Aorta (tissue), 5 donors: ENCODE measurements at regions not wholly inside any gene's neighbourhood (a gene's known extent, or its start where the extent isn't known, plus 50 kb on each side); places are given as distances from the start of the nearest gene placed in this dataset.
A peak's percentile ranks its signal among the peaks of the same experiment; 100 is the strongest.

Experiments used
- ATAC-seq: fragments of 200-7000 bp; cut with Tn5 transposase; one replicate; pipeline ENCODE4 v1.9.1; 2022; ENCODE audit warnings: moderate library complexity; ENCODE audit not compliant: low FRiP score
- DNase-seq, 2 donors: peaks; one replicate each; pipeline ENCODE4 v3.0.0-alpha.2; 2020
- H3K27ac ChIP-seq, 2 donors: one replicate each; pipeline ENCODE4 v1.5.1; 2013; ENCODE audit warnings: low read length in 2 of 2, mild to moderate bottlenecking in 2 of 2, moderate library complexity in 2 of 2, control low read depth in 1 of 2, inconsistent platforms in 1 of 2, low read depth in 1 of 2
- H3K27me3 ChIP-seq, 2 donors: one replicate each; pipeline ENCODE4 v1.6.1; 2013; ENCODE audit warnings: control low read depth in 1 of 2, low read length in 1 of 2, mild to moderate bottlenecking in 1 of 2, moderate library complexity in 1 of 2; ENCODE audit not compliant: insufficient read depth in 2 of 2, control insufficient read depth in 1 of 2
- H3K36me3 ChIP-seq, 2 donors: one replicate each; pipeline ENCODE4 v1.6.1; 2013; ENCODE audit warnings: control low read depth in 1 of 2, low read length in 1 of 2, mild to moderate bottlenecking in 1 of 2; ENCODE audit not compliant: insufficient read depth in 2 of 2, control insufficient read depth in 1 of 2
- H3K4me1 ChIP-seq, 2 donors: one replicate each; pipeline ENCODE4 v1.6.1; 2013; ENCODE audit warnings: low read length in 2 of 2, control low read depth in 1 of 2, mild to moderate bottlenecking in 1 of 2, moderate library complexity in 1 of 2; ENCODE audit not compliant: insufficient read depth in 2 of 2, control insufficient read depth in 1 of 2
- H3K4me3 ChIP-seq, 2 donors: one replicate each; pipeline ENCODE4 v1.5.1; 2013; ENCODE audit warnings: low read length in 2 of 2, control low read depth in 1 of 2, mild to moderate bottlenecking in 1 of 2
- H3K9me3 ChIP-seq: one replicate; pipeline ENCODE4 v1.6.1; 2013; ENCODE audit warnings: mild to moderate bottlenecking, low read length; ENCODE audit not compliant: control insufficient read depth
- WGBS, 2 donors: extraction: QIAGEN DNeasy Blood & Tissue Kit; methylation state at CpG; one replicate each; pipeline ENCODE4 v1.1.7; 2013; 5-methylcytosine and 5-hydroxymethylcytosine counted together
- intact Hi-C, 2 donors: fragments of 100-400 bp; cut with DNase I; formaldehyde crosslinking; loops; one replicate each; pipeline versions ENCODE4 v1.14.2 to v1.15.0; 2022
- donor health status: healthy with polysubstance abuse.
- donor health status: Bipolar disorder and iron deficiency.
- donor health status: DM: no; HTN: no; CAD: no.
- donor health status: DM: no; HTN: no; CAD: no.
- donor health status: DM: yes; HTN: yes; CAD: no.

- Histone ChIP-seq H3K4me3 (no peak overlapping the region), H3K27me3 (no peaks in the 10 kb centered on the region), H3K4me1 (peaks cover 0 to 6% of the 10 kb centered on the region in 2 donors), H3K36me3 (no peaks in the 10 kb centered on the region), H3K9me3 (no peaks in the 10 kb centered on the region), H3K27ac (peak overlapping the region in 1 of 2 donors; percentile 37)
- no peak for DNase-seq
- intact Hi-C loops: no loop called here
- ATAC-seq: no peak
- WGBS, 2 donors: 6 to 25% methylated on average over 24 of the region's 24 CpGs
Measured at GRCh38 chr21:39082656-39083376, 100.4 kb downstream of the PSMG1 start.

DNA sequence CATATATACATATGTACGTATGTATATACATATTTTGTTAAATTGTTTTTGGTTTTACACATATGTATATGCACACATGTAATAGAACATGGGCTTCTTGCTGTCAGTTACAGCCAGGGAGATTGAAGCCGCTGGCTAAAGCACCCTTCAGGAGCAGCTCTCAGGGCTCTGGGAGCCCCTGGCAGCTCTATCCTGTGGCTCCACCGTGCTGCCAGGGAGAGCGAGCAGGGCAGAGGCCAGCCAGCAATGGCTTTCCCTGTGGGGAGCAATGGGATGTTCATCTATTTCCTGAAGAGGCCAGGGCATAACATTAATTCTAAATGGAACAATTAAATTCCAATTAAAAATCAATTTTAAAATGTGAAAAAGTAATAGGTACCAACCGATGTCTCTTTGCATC is 102.9 kb downstream of the PSMG1 start:
- WGBS, 2 donors: 59 to 62% methylated on average over 5 of the region's 5 CpGs
- Histone ChIP-seq H3K4me1 (peaks cover 0 to 3% of the 10 kb centered on the region in 2 donors), H3K36me3 (no peaks in the 10 kb centered on the region), H3K27ac (no peak overlapping the region), H3K9me3 (no peaks in the 10 kb centered on the region), H3K4me3 (no peak overlapping the region), H3K27me3 (no peaks in the 10 kb centered on the region)
- no peak for DNase-seq
- intact Hi-C loops: no loop called here
- ATAC-seq: no peak

DNA sequence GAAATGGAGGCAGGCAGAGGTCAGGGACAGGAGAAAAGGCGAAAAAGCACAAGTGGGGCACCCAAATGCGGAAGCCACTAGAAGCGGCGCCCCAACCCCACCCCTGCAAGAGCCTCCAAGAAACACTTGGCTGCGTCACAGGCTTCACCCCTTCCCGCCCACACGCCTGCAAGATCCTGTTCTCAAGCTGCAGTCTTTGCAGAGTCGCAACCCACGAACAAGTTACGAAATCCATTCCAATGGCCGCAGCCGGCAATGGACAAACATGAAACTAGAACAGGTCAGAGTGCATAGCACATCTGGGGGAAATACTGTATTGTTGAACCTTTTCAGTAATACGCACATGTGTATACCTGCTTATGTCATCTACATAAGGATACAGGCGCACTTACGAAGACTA is 103.6 kb downstream of the PSMG1 start:
- Histone ChIP-seq H3K27ac (no peak overlapping the region), H3K9me3 (no peaks in the 10 kb centered on the region), H3K27me3 (no peaks in the 10 kb centered on the region), H3K36me3 (no peaks in the 10 kb centered on the region), H3K4me1 (peaks cover 0 to 3% of the 10 kb centered on the region in 2 donors), H3K4me3 (no peak overlapping the region)
- ATAC-seq (peak; percentile 53), DNase-seq (peak; percentile 85 to 93)
- intact Hi-C loops: no loop called here
- 86 to 89% methylated on average over 15 of the region's 15 CpGs for WGBS, 2 donors

DNA sequence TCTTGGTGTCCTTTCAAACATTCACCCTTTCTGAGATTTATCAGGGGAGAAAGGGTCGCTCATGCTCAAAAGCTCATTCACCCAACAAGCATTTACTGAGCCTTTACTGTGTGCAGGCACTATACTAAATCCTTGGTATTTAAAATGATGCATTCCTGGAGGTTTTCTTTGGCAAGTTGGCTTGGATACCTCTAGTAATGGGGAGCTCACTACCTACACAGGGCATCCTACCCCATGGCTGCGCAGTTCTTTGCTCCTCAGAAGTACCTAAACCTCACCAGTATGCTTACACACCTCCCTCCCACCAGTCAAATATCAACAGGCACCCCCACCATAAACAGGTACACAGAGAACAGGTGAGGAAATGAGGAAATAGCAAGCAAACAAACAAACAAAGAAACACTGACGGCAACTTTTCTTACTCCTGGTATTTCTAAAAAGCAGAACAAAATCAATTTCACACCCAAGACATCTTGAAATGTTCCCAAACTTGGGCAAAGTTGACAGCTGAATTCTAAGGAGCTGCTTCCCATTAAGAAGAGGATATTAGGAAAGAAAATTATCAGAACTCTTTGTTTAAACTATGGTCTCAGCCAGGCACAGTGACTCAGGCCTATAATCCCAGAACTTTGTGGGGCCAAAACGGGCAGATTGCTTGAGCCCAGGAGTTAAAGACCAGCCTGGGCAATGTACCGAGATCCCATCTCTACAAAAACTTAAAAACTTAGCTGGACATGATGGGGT is 104.8 kb downstream of the PSMG1 start:
- H3K4me3 ChIP-seq: no peak overlapping the region
- DNase-seq (no peak), ATAC-seq (no peak)
- intact Hi-C loops: no loop called here
- no peaks in the 10 kb centered on the region for H3K27me3 ChIP-seq
- no peaks in the 10 kb centered on the region for H3K36me3 ChIP-seq
- H3K4me1 ChIP-seq: peaks cover 0 to 6% of the 10 kb centered on the region in 2 donors
- H3K27ac ChIP-seq: no peak overlapping the region
- WGBS, 2 donors: 81 to 82% methylated on average over 5 of the region's 5 CpGs
- H3K9me3 ChIP-seq: no peaks in the 10 kb centered on the region

- Histone ChIP-seq H3K36me3 (no peaks in the 10 kb centered on the region), H3K27me3 (no peaks in the 10 kb centered on the region), H3K4me3 (no peak overlapping the region), H3K9me3 (no peaks in the 10 kb centered on the region), H3K27ac (no peak overlapping the region), H3K4me1 (peaks cover 0 to 9% of the 10 kb centered on the region in 2 donors)
- no peak for ATAC-seq
- no peak for DNase-seq
- intact Hi-C loops: no loop called here
- WGBS, 2 donors: 82 to 83% methylated on average over 3 of the region's 3 CpGs
Measured at GRCh38 chr21:39077876-39078275, 105.4 kb downstream of the PSMG1 start.

GRCh38 chr21:39074508-39074907 is 108.7 kb downstream of the PSMG1 start:
- Histone ChIP-seq H3K27me3 (no peaks in the 10 kb centered on the region), H3K36me3 (no peaks in the 10 kb centered on the region), H3K9me3 (no peaks in the 10 kb centered on the region), H3K27ac (peak overlapping the region in 1 of 2 donors; percentile 28), H3K4me1 (peaks cover 4 to 13% of the 10 kb centered on the region in 2 donors), H3K4me3 (no peak overlapping the region)
- intact Hi-C loops: no loop called here
- DNase-seq (no peak), ATAC-seq (no peak)

DNA sequence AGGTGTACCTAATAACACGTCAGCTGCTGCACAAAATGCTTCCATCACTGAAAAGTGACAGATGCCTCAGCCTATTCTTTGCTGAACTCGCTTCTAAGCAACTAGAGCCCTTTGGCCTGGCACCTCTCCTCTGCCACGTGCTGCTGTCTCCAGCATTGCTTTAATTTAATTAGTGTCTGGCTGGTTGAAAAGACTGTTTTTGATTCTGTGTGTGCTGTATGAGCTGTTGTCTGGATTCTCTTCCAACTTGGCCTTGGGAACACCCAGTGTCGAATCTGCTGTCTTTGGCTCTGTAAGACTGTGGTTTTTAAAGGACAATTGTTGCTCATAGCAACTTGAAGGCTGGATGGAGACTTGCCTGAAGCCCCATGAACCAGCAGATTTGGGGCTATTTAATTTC is 109.5 kb downstream of the PSMG1 start:
- Histone ChIP-seq H3K4me1 (peaks cover 4 to 13% of the 10 kb centered on the region in 2 donors), H3K27me3 (no peaks in the 10 kb centered on the region), H3K27ac (peak overlapping the region in 1 of 2 donors; percentile 75), H3K36me3 (no peaks in the 10 kb centered on the region), H3K4me3 (no peak overlapping the region), H3K9me3 (no peaks in the 10 kb centered on the region)
- intact Hi-C loops: no loop called here
- DNase-seq (peak in 1 of 2 donors; percentile 68), ATAC-seq (peak; percentile 90)
- WGBS, 2 donors: 3 to 6% methylated on average over 4 of the region's 4 CpGs

DNA sequence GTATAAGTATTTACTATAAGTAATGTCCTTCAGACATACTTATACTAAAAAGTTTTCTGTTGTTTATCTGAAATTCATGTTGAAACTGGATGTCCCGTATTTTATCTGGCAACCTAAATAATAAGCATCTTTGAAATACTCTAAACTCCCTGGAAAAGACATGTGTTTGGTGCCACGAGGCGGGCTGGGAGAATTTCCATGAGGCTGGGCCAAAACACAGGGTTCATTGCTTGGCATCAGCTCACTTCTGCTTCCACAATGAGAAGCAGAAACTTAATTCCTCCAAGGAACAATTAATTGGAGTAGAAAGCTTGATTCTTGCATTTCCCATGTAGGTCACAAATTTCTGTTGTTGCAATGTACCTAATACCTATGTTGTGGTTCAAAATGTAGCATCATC is 110.2 kb downstream of the PSMG1 start:
- intact Hi-C loops: no loop called here
- no peak overlapping the region for H3K27ac ChIP-seq
- ATAC-seq: peak; percentile 74
- peaks cover 4 to 13% of the 10 kb centered on the region in 2 donors for H3K4me1 ChIP-seq
- peak in 1 of 2 donors; percentile 72 for DNase-seq
- H3K27me3 ChIP-seq: no peaks in the 10 kb centered on the region
- H3K36me3 ChIP-seq: no peaks in the 10 kb centered on the region
- WGBS, 2 donors: 5 to 7% methylated on average over 3 of the region's 3 CpGs
- no peaks in the 10 kb centered on the region for H3K9me3 ChIP-seq
- H3K4me3 ChIP-seq: no peak overlapping the region

- 6 to 18% methylated on average over 2 of the region's 2 CpGs for WGBS, 2 donors
- H3K27ac ChIP-seq: peak overlapping the region; percentile 51 to 61
- ATAC-seq: peak; percentile 78
Measured at GRCh38 chr21:39072468-39072867, 110.8 kb downstream of the PSMG1 start.

More at GRCh38 chr21:39072468-39072867, 110.8 kb downstream of the PSMG1 start:
- intact Hi-C loops: no loop called here
- Histone ChIP-seq H3K27me3 (no peaks in the 10 kb centered on the region), H3K4me1 (peaks cover 4 to 13% of the 10 kb centered on the region in 2 donors), H3K36me3 (no peaks in the 10 kb centered on the region), H3K9me3 (no peaks in the 10 kb centered on the region), H3K4me3 (no peak overlapping the region)
- DNase-seq: no peak
